ENCODE measurements at regions not wholly inside any gene's neighbourhood (a gene's known extent, or its start where the extent isn't known, plus 50 kb on each side); places are given as distances from the start of the nearest gene placed in this dataset.

- Histone ChIP-seq H2AK5ac (ENCODE audit: low read depth, low read length) (no peak overlapping the region), H4K20me1 (replicated peaks in 1 of 2; ENCODE audit: control insufficient read depth in 1 of 2, insufficient read depth in 2 of 2, low read length in 2 of 2) (no peaks in the 10 kb centered on the region), H3K4me2 (ENCODE audit: insufficient read depth in 1 of 2, low read depth in 2 of 2, low read length in 2 of 2) (peak overlapping the region in 1 of 2 experiments; percentile 41; a peak in 1 of 4 replicates), H3K18ac (ENCODE audit: extremely low read depth, low read length) (no peak overlapping the region), H2BK20ac (ENCODE audit: low read length) (peak overlapping the region; percentile 29; the same call in 1 of the 2 replicates), H3K4me1 (replicated peaks in 1 of 4; ENCODE audit: control insufficient read depth in 3 of 4, insufficient read depth in 4 of 4, low read length in 3 of 4) (peaks cover 3 to 8% (median 6%) of the 10 kb centered on the region in 4 experiments; a peak in 5 of 7 replicates), H4K5ac (ENCODE audit: insufficient read length, low read depth, low read length) (no peak overlapping the region), H2AFZ (ENCODE audit: low read length) (no peak overlapping the region), H2BK5ac (ENCODE audit: low read depth, low read length) (peak overlapping the region; percentile 26; the same call in 1 of the 2 replicates), H3K23ac (ENCODE audit: insufficient read length) (no peak overlapping the region), H3K9ac (replicated peaks in 1 of 4; ENCODE audit: extremely low read depth in 1 of 4, low read depth in 3 of 4, low read length in 3 of 4) (no peak overlapping the region), H3K4me3 (ENCODE audit: extremely low read depth in 1 of 4, insufficient read depth in 2 of 4, low read depth in 3 of 4, low read length in 4 of 4) (no peak overlapping the region), H3K9me3 (ENCODE audit: insufficient read depth in 2 of 2, low read depth in 1 of 2, low read length in 1 of 2) (peaks cover 2 to 3% of the 10 kb centered on the region in 2 experiments; a peak in 1 of 4 replicates), H4K8ac (ENCODE audit: extremely low read depth, insufficient read depth, low read length) (no peak overlapping the region), H2BK15ac (ENCODE audit: low read length) (no peak overlapping the region), H3K4ac (replicated peaks; ENCODE audit: insufficient read length, low read depth, low read length) (no peak overlapping the region), H3K27ac (ENCODE audit: low read depth, low read length) (no peak overlapping the region), H3K23me2 (ENCODE audit: low read depth, low read length) (no peaks in the 10 kb centered on the region), H4K91ac (replicated peaks; ENCODE audit: insufficient read length, low read length) (peak overlapping the region; percentile 49), H2BK12ac (ENCODE audit: low read depth, low read length) (no peak overlapping the region), H3K27me3 (replicated peaks in 1 of 4; ENCODE audit: control insufficient read depth in 3 of 4, extremely low read depth in 1 of 4, insufficient read depth in 3 of 4, low read length in 3 of 4) (peaks cover 0 to 2% (median 0%) of the 10 kb centered on the region in 4 experiments; a peak in 2 of 7 replicates), H3K56ac (replicated peaks; ENCODE audit: insufficient read length, low read depth, low read length) (no peak overlapping the region), H3K79me2 (ENCODE audit: control insufficient read depth in 1 of 2, insufficient read depth in 2 of 2, low read length in 2 of 2) (no peaks in the 10 kb centered on the region), H2BK120ac (replicated peaks; ENCODE audit: low read depth, low read length) (peak overlapping the region; percentile 5), H3K14ac (ENCODE audit: insufficient read length) (no peak overlapping the region), H3K79me1 (ENCODE audit: low read depth, low read length) (no peaks in the 10 kb centered on the region), H3K36me3 (ENCODE audit: control insufficient read depth in 2 of 4, insufficient read depth in 4 of 4, low read length in 3 of 4) (no peaks in the 10 kb centered on the region)
- FAIRE-seq (no peak), DNase-seq (ENCODE audit: low read depth in 1 of 2, low spot score in 2 of 2) (no peak)
- ChIA-PET POLR2A (ENCODE audit: partially characterized antibody) (no interaction called here), CTCF (ENCODE audit: partially characterized antibody) (no interaction called here)
- WGBS, 2 experiments (ENCODE audit: extremely low coverage in 1 of 2, insufficient coverage in 1 of 2, insufficient read length in 1 of 2, insufficient replicate concordance in 2 of 2, low coverage in 1 of 2, low lambda C conversion rate in 2 of 2, missing lambda C conversion rate in 1 of 2) = 87% methylated on average over 3 of the region's 3 CpGs; no CpG with 5 or more reads in 1 of the 2 experiments
- TF ChIP-seq ZNF274 (IDR thresholded peaks at IDR 0.05; ENCODE audit: borderline replicate concordance, extremely low read depth, low read length) (no peak), ASH2L (IDR thresholded peaks at IDR 0.05; ENCODE audit: low read length) (no peak), SIN3A (conservative IDR thresholded peaks at IDR 0.05 in 1 of 2, IDR thresholded peaks at IDR 0.05 in 1 of 2; ENCODE audit: low read depth in 1 of 2, low read length in 2 of 2) (no peak), SRF (IDR thresholded peaks at IDR 0.05; ENCODE audit: low read depth, low read length) (no peak), TAF7 (optimal IDR thresholded peaks at IDR 0.05; ENCODE audit: borderline replicate concordance, low read depth, low read length) (no peak), CBX8 (IDR thresholded peaks at IDR 0.05; ENCODE audit: borderline replicate concordance, low read depth, low read length) (no peak), CHD2 (IDR thresholded peaks at IDR 0.05; ENCODE audit: low read length) (no peak), POLR2AphosphoS5 (IDR thresholded peaks at IDR 0.05; ENCODE audit: low read depth, low read length) (no peak), POU5F1 (IDR thresholded peaks at IDR 0.05; ENCODE audit: low read depth, low read length) (no peak), KDM5A (IDR thresholded peaks at IDR 0.05; ENCODE audit: low read length) (no peak), ATF3 (IDR thresholded peaks at IDR 0.05; ENCODE audit: insufficient read depth, low read depth, low read length) (no peak), TCF12 (IDR thresholded peaks at IDR 0.05; ENCODE audit: low read depth, low read length) (no peak), RNF2 (IDR thresholded peaks at IDR 0.05; ENCODE audit: borderline replicate concordance, low read depth, low read length, missing control alignments, poor library complexity, severe bottlenecking) (no peak), KDM4A (IDR thresholded peaks at IDR 0.05; ENCODE audit: low read depth, low read length, severe bottlenecking) (no peak)
Observed at GRCh38 chr3:193851428-193851847, 258.4 kb downstream of the OPA1 start.

All from H1 (cell line).